NCI-H1694 treated with DMSO at 0.1 percent for 48 hours (cell line): ENCODE measurements at regions not wholly inside any gene's neighbourhood (a gene's known extent, or its start where the extent isn't known, plus 50 kb on each side); places are given as distances from the start of the nearest gene placed in this dataset.

Experiments used
- DNase-seq: peaks from one replicate; lab custom pipeline; 2025; lab: John Stamatoyannopoulos, UW

GRCh38 chr7:80984619-80985018, 65.8 kb upstream of the SEMA3C start:
- no peak for DNase-seq

GRCh38 chr7:80981405-80981804, 62.6 kb upstream of the SEMA3C start:
- no peak for DNase-seq

DNA sequence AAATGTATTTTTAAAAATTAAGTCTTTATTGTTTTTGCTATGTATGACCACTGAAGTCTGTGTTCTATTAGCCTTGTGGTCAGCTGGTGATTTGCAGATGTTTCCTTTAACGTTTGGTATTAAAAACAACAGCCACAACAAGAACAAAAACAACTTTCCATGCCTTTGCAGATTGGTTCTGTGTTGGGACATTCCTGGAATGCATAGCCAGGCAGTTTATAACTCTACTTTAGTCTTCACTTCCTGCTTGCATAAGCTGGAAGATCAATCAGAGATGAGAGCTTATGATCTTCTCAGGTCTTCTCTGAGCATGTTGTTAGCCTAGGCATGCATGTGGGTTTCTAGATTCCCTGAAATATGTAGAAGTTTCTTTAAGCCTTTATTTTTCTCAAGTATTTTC, 58.9 kb upstream of the SEMA3C start:
- DNase-seq = no peak

DNA sequence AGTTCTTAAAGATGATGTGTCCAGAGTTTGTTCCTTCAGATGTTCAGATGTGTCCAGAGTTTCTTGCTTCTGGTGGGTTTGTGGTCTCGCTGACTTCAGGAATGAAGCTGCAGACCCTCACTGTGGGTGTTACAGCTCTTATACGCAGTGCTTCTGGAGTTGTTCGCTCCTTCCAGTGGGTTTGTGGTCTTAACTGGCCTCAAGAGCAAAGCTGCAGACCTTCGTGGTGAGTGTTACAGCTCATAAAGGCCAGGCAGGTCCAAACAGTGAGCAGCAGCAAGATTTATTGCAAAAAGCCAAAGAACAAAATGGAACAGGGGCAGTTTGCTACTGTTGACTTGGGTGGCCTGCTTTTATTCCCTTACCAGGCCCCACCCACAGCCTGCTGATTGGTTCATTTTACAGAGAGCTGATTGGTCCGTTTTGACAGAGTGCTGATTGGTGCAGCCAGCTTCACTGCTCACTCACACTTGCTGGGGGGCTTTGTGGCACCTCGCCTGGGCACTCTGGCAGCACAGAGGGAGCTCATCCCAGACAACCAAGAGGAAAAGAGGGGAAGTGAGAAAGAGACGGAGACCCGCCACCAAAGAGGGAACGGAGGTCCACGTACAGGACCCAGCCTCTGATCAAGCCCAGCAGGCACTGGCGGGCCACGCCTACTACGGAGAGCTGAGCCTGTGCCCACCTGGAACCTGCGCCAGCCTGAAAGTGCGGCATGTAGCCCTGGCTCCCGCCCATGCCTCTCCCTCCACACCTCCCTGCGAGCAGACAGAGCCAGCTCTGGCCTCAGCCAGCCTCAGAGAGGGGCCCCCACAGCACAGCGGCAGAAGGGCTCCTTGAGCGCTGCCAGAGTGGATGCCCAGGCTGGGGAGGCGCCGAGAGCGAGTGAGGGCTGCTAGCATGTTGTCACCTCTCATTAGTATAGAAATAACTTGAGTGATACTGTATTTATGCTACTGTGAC, 55.8 kb upstream of the SEMA3C start:
- DNase-seq = no peak

GRCh38 chr7:80971225-80971624, 52.4 kb upstream of the SEMA3C start:
- DNase-seq = no peak
